GM12878 (cell line): ENCODE measurements at regions not wholly inside any gene's neighbourhood (a gene's known extent, or its start where the extent isn't known, plus 50 kb on each side); places are given as distances from the start of the nearest gene placed in this dataset.

ENCODE experiments used
- ATAC-seq: fragments of 200-7000 bp; cut with Tn5 transposase; 3 replicates; pipeline ENCODE4 v1.9.1; 2020; ENCODE audit warnings: mild to moderate bottlenecking, moderate library complexity
- BruUV-seq: library from RNA; stranded (reverse); fragments of 400-500 nt; replicated peaks from 2 replicates; lab custom pipeline; 2021; lab: Mats Ljungman, UMichigan
- CTCF ChIA-PET: fragments of 300-600 bp; sonication (Branson Sonifier 250); formaldehyde crosslinking; extraction: SDS; loops from one replicate; lab custom pipeline; 2021; ENCODE audit warnings: inconsistent platforms; lab: Yijun Ruan, JAX
- POLR2A ChIA-PET: fragments of 350-600 bp; formaldehyde crosslinking; extraction: SDS; loops from one replicate; lab custom pipeline; 2021; ENCODE audit warnings: inconsistent platforms; lab: Charles Lee
- RAD21 ChIA-PET: fragments of 300-600 bp; sonication (Branson Sonifier 250); formaldehyde crosslinking; loops from one replicate; lab custom pipeline; 2023; ENCODE audit warnings: antibody characterized with exemption; ENCODE audit not compliant: unreplicated experiment; lab: Charles Lee
- SMC1A ChIA-PET: fragments of 300-600 bp; sonication (Branson Sonifier 250); formaldehyde crosslinking; loops from one replicate; lab custom pipeline; 2023; ENCODE audit not compliant: unreplicated experiment, uncharacterized antibody; lab: Charles Lee
- DNase-seq: peaks from one replicate; pipeline ENCODE4 v3.0.0-alpha.2; 2011; ENCODE audit warnings: low read depth, low spot score
- FAIRE-seq: peaks from 3 replicates; lab custom pipeline; 2011; peaks lifted over from hg19 to GRCh38; lab: Jason Lieb, UNC
- H2AFZ ChIP-seq: 2 replicates; pipeline ENCODE4 v1.6.0; 2011; ENCODE audit warnings: low read depth, low read length, control low read depth; ENCODE audit not compliant: control insufficient read depth
- H3K27ac ChIP-seq: 2 replicates; pipeline ENCODE4 v1.5.1; 2011; ENCODE audit warnings: control low read depth; ENCODE audit not compliant: control insufficient read depth, insufficient read depth
- H3K27me3 ChIP-seq, 2 experiments: replicated peaks in 1 of 2; 2 replicates each; pipeline versions ENCODE4 v1.6.0 to v1.6.1; 2011; ENCODE audit warnings: low read length in 1 of 2; ENCODE audit not compliant: control insufficient read depth in 2 of 2, insufficient read depth in 2 of 2
- H3K36me3 ChIP-seq, 2 experiments: 2 replicates each; pipeline ENCODE4 v1.5.1; 2011; ENCODE audit warnings: low read length in 1 of 2; ENCODE audit not compliant: control insufficient read depth in 2 of 2, insufficient read depth in 2 of 2
- H3K4me1 ChIP-seq: 2 replicates; pipeline ENCODE4 v1.6.1; 2011; ENCODE audit warnings: mild to moderate bottlenecking, low read length, moderate library complexity, mixed read lengths; ENCODE audit not compliant: control insufficient read depth, insufficient read depth
- H3K4me2 ChIP-seq: 2 replicates; pipeline ENCODE4 v1.6.0; 2011; ENCODE audit warnings: control low read depth; ENCODE audit not compliant: control insufficient read depth, insufficient read depth
- H3K4me3 ChIP-seq: fragments of 200-600 bp; sonication (generic); 2 replicates; pipeline ENCODE4 v1.5.1; 2016
- H3K79me2 ChIP-seq: 2 replicates; pipeline ENCODE4 v1.6.0; 2011; ENCODE audit warnings: low read length; ENCODE audit not compliant: control insufficient read depth, insufficient read depth
- H3K9ac ChIP-seq: 2 replicates; pipeline ENCODE4 v1.8.0; 2011; ENCODE audit warnings: low read length, control low read depth, mixed read lengths; ENCODE audit not compliant: control insufficient read depth, insufficient read depth
- H3K9me3 ChIP-seq: replicated peaks from 3 replicates; pipeline ENCODE4 v1.5.1; 2011; ENCODE audit warnings: mild to moderate bottlenecking, low read length; ENCODE audit not compliant: control insufficient read depth, insufficient read depth
- H4K20me1 ChIP-seq: 2 replicates; pipeline ENCODE4 v1.6.0; 2011; ENCODE audit not compliant: control insufficient read depth, insufficient read depth
- BCL11A ChIP-seq: IDR thresholded peaks from 2 replicates; pipeline ENCODE4 v1.6.1; 2011; ENCODE audit warnings: low read depth, low read length
- E4F1 ChIP-seq: fragments of 450-650 bp; IDR thresholded peaks from 2 replicates; pipeline ENCODE4 v1.6.1; 2018; ENCODE audit warnings: borderline replicate concordance, mild to moderate bottlenecking; ENCODE audit not compliant: partially characterized antibody
- EP300 ChIP-seq, 2 experiments: fragments of 150-350 bp in 1 of 2; IDR thresholded peaks; 2 replicates each; pipeline ENCODE4 v1.6.1; 2011 to 2012; ENCODE audit warnings: low read depth in 2 of 2, low read length in 2 of 2, borderline replicate concordance in 1 of 2, improper control_type of control experiment in 1 of 2, inconsistent platforms in 1 of 2; ENCODE audit not compliant: control insufficient read depth in 1 of 2
- FOS ChIP-seq: IDR thresholded peaks from 3 replicates; pipeline ENCODE4 v1.6.1; 2011; ENCODE audit warnings: borderline replicate concordance; ENCODE audit not compliant: insufficient read length; ENCODE audit errors: extremely low read depth
- PAX8 ChIP-seq: fragments of 450-650 bp; IDR thresholded peaks from 2 replicates; pipeline ENCODE4 v1.6.1; 2017; ENCODE audit warnings: mild to moderate bottlenecking, moderate library complexity
- REST ChIP-seq: IDR thresholded peaks from 2 replicates; pipeline ENCODE4 v1.6.1; 2012; ENCODE audit warnings: mild to moderate bottlenecking, low read depth, low read length
- SP1 ChIP-seq: IDR thresholded peaks from one replicate; pipeline ENCODE4 v1.6.1; 2011; ENCODE audit warnings: low read depth, low read length
- STAT1 ChIP-seq: fragments of 450-650 bp; conservative IDR thresholded peaks from 2 replicates; pipeline ENCODE4 v1.6.1; 2014; ENCODE audit warnings: antibody characterized with exemption, mild to moderate bottlenecking
- TARDBP ChIP-seq: IDR thresholded peaks from 2 replicates; pipeline ENCODE4 v1.6.1; 2016; ENCODE audit warnings: borderline replicate concordance
- USF2 ChIP-seq: IDR thresholded peaks from 2 replicates; pipeline ENCODE4 v1.6.1; 2011; ENCODE audit warnings: low read depth, low read length, improper control_type of control experiment, borderline replicate concordance
- WRNIP1 ChIP-seq: IDR thresholded peaks from 2 replicates; pipeline ENCODE4 v1.6.1; 2011; ENCODE audit warnings: low read depth, low read length, improper control_type of control experiment, borderline replicate concordance
- WGBS: methylation state at CpG from one replicate; pipeline ENCODE4 v1.1.6; 2016; ENCODE audit warnings: low lambda C conversion rate; ENCODE audit not compliant: insufficient replicate concordance, insufficient coverage; ENCODE audit errors: missing lambda C conversion rate; 5-methylcytosine and 5-hydroxymethylcytosine counted together
- in situ Hi-C: fragments of 300-500 bp; cut with MboI; formaldehyde crosslinking; loops from 9 replicates; pipeline ENCODE4 v1.14.3; 2018; ENCODE audit warnings: mixed read lengths
- intact Hi-C: fragments of 100-400 bp; cut with micrococcal nuclease; formaldehyde crosslinking; loops from one replicate; pipeline ENCODE4 v1.14.2; 2022; ENCODE audit not compliant: unreplicated experiment
- TF ChIP-seq, protein P1 (sequence below): fragments of 450-650 bp; IDR thresholded peaks from 2 replicates; pipeline ENCODE4 v1.6.1; 2017; ENCODE audit warnings: mild to moderate bottlenecking, low read depth, inconsistent platforms; ENCODE audit not compliant: poor library complexity, severe bottlenecking

DNA sequence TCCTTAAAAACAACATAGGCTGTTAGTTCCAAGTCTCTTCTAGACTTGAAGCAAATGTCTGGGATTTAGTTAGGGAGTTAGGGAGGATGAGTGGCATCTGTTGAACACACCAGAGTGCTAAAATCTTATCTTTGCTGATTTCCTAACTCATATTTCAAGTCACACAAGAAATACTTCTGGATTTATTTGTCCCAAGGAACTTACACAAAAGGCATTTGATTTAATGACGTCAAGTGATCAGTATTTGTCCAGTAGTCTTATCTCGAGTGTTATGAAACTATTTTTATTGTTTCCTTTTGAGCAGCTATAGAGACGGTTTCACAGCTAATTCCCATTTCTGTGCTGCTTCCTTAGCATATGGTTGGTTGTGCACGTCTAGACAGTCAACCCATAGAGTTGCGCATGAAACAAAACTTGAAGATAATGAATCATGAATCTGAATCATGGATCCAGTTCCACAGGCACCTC, 140.5 kb upstream of the TUT7 start:
- H3K79me2 ChIP-seq: no peaks in the 10 kb centered on the region
- ChIA-PET RAD21 (no interaction called here), CTCF (interaction anchor here (1.0 to 1.9 kb wide), 2 partner anchors 9 to 81 kb away, joined by 3 to 4 read pairs; no protein-coding TSS in a partner anchor), SMC1A (no interaction called here), POLR2A (no interaction called here)
- H3K4me2 ChIP-seq: no peak overlapping the region
- TF ChIP-seq STAT1: no peak
- no peak for TF ChIP-seq EP300 (IDR thresholded peaks at IDR 0.05; ENCODE audit: borderline replicate concordance in 1 of 2, control insufficient read depth in 1 of 2, low read depth in 2 of 2, low read length in 2 of 2)
- no peak for TF ChIP-seq TARDBP
- no peak for TF ChIP-seq SP1
- TF ChIP-seq, protein P1, sequence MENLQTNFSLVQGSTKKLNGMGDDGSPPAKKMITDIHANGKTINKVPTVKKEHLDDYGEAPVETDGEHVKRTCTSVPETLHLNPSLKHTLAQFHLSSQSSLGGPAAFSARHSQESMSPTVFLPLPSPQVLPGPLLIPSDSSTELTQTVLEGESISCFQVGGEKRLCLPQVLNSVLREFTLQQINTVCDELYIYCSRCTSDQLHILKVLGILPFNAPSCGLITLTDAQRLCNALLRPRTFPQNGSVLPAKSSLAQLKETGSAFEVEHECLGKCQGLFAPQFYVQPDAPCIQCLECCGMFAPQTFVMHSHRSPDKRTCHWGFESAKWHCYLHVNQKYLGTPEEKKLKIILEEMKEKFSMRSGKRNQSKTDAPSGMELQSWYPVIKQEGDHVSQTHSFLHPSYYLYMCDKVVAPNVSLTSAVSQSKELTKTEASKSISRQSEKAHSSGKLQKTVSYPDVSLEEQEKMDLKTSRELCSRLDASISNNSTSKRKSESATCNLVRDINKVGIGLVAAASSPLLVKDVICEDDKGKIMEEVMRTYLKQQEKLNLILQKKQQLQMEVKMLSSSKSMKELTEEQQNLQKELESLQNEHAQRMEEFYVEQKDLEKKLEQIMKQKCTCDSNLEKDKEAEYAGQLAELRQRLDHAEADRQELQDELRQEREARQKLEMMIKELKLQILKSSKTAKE: no peak
- no peak for TF ChIP-seq FOS
- no peak for TF ChIP-seq E4F1
- TF ChIP-seq BCL11A: no peak
- TF ChIP-seq WRNIP1: no peak
- TF ChIP-seq USF2: no peak
- TF ChIP-seq REST: no peak
- TF ChIP-seq PAX8: no peak
- DNase-seq (no peak), FAIRE-seq (no peak), ATAC-seq (no peak)
- intact Hi-C loops (no loop called here), in situ Hi-C loops (no loop called here)
- H3K4me1 ChIP-seq: no peaks in the 10 kb centered on the region
- no peak overlapping the region for H3K9ac ChIP-seq
- H4K20me1 ChIP-seq: no peaks in the 10 kb centered on the region
- WGBS: 25% methylated on average over 5 of the region's 5 CpGs
- H3K27ac ChIP-seq: no peak overlapping the region
- no peak overlapping the region for H3K4me3 ChIP-seq
- H3K27me3 ChIP-seq: no peaks in the 10 kb centered on the region
- H3K36me3 ChIP-seq: no peaks in the 10 kb centered on the region
- no peaks in the 10 kb centered on the region for H3K9me3 ChIP-seq
- no peak overlapping the region for H2AFZ ChIP-seq
- no TSS peak for BruUV-seq
